SHP77 treated with DMSO at 0.1 percent for 48 hours (cell line): ENCODE measurements at regions not wholly inside any gene's neighbourhood (a gene's known extent, or its start where the extent isn't known, plus 50 kb on each side); places are given as distances from the start of the nearest gene placed in this dataset.
"Not testable (repeated sequence)": the region's sequence is repeated elsewhere in the genome, so short reads cannot be mapped to it uniquely, and the experiment has no call there.

Experiments
- DNase-seq: peaks from one replicate; lab custom pipeline; 2025; lab: John Stamatoyannopoulos, UW

- no peak for DNase-seq
These were observed 504.1 kb downstream of the NTRK3 start for GRCh38 chr15:87752250-87752951.

DNA sequence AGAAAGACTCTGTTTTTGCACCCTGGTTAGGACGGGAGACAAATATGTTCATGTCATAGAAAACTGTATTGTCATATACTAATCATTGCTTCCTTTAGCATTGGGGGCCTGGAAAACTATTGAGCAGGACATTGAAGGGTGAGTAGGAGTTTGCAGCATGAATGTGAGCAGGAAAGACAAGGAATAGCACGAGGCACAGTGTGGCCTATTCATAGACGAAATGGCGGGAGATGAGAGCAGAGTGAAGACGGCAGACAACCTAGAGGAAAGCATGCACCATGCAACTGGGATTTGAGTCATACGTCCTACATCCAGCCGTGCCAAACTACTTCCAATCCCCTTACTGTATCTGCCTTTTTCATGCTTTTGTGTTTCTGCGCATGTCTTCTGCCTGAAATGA, 508.1 kb downstream of the NTRK3 start:
- DNase-seq = no peak

DNA sequence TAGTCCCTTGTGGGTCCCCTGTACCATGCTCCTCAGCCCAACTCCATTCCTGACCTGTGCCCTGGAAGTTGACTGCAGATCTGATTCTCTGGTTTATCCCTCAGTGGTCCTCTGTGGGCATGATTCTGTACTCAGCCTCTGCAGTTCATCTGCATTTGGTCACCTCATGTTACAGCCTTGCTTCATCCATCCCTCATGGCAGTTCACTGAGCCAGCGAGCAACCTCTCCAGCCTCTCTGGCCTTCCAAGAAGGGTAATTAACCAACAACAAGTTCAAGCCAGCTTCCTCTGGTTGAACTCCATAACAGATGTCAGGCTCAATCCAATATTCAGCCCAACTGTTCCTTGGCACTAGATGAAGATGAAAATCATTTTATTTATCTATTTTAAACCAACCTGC, 509.5 kb downstream of the NTRK3 start:
- DNase-seq = no peak

DNA sequence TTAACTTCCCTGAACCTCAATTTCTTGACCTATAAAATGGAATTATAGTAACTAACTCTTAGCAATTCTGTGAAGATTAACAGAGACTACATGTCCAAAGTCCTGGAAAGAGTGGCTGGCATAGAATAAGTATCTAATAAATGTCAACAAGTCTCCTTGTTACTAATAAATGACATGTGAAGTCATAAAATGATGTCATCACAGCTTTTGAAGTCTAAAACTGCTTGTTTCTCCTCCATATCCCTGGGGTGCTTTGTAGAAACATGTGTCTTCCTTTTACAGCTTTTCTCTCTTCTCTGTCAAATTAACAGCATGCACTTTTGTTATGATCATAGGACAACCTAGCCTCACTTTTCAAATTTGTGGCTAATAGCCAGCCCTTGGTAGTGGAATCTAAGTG, 510.2 kb downstream of the NTRK3 start:
- no peak for DNase-seq

DNA sequence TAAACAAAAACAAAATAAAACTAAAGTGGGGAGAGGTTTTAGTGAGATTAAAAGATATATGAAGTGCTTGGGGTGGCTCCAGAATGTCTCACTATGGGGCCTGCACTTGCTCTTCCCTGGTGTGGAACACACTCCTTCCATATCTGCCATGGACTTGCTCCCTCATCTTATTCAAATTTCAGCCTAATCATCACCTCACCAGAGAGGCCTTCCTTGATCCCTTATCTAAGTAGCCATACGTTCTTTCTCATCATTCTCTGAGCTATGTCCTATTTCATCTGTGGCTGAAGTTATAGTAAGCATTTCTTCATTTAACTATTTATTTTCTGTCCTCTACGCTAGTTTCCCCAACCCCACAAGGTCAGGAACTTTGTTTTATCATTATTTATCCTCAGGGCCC, 511.7 kb downstream of the NTRK3 start:
- DNase-seq = no peak

GRCh38 chr15:87743562-87743961, 513.0 kb downstream of the NTRK3 start:
- DNase-seq = no peak

- DNase-seq = no peak
These were observed 515.2 kb downstream of the NTRK3 start for GRCh38 chr15:87741350-87741749.

DNA sequence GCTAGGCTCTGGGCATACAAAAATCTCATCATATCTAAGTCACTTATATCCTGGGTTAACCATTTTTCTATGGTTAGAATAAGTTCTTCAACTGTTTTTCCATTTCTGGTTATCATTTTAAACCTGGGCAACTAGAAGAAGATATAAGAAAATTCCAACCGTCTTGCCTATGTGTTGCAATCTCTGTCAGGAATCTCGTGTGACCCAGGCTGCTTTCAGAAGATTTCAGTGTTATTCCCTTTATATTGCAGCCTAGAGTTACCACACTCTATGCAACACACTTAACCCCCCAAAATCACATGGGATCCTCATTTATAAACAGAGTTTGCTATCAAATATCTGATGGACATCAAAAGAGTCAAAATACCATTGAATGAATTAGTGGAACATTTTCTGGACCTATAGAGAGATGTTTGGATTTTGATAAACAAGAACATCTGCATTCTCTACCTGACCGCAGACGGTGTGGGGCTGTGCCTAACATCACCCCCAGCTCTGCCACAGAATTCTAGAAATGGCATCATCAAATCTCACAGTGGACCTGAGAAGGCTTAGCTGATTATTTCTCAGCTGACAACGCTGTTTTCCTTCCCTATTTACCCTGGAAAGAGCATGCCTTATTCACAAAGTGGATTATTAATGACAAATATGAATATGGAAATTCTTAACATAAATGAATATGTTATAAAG, 515.7 kb downstream of the NTRK3 start:
- DNase-seq = no peak

- no peak for DNase-seq
These were observed 516.7 kb downstream of the NTRK3 start for GRCh38 chr15:87739866-87740265.

DNA sequence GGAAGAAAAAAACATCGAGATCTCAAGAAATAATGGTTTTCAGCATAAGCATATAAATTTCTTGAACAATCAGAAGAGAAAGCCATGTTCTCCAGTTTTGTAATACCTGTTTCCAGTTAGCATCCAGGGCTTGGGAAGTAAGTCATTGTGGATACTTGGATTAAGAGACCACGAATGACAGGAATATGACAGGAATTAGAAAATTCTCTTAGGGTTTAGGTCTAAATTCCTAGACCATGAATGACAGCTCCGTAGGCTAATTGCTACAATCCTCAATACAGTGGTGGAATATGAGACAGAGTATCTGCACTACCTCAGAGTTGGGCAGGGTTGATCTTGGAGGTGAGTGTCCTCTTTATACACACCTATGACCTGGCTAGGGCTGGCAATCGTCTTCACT, 517.5 kb downstream of the NTRK3 start:
- no peak for DNase-seq

DNA sequence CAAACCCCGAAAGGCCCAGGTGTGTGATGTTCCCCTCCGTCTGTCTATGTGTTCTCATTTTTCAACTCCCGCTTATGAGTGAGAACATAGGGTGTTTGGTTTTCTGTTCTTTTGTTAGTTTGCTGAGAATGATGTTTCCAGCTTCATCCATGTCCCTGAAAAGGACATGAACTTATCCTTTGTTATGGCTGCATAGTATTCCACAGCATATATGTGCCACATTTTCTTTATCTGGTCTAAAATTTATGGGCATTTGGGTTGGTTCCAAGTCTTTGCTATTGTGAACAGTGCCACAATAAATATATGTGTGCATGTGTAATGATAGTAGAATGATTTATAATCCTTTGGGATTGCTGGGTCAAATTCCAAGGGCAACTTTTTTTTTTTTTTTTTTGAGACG, 519.1 kb downstream of the NTRK3 start:
- DNase-seq = not testable (repeated sequence)

GRCh38 chr15:87736891-87737389, 519.6 kb downstream of the NTRK3 start:
- no peak for DNase-seq

GRCh38 chr15:87736401-87736800, 520.1 kb downstream of the NTRK3 start:
- no peak for DNase-seq

- DNase-seq = no peak
These were observed 521.0 kb downstream of the NTRK3 start for GRCh38 chr15:87735522-87735921.

GRCh38 chr15:87734571-87735373, 521.8 kb downstream of the NTRK3 start:
- no peak for DNase-seq

GRCh38 chr15:87733977-87734376, 522.6 kb downstream of the NTRK3 start:
- DNase-seq = no peak

DNA sequence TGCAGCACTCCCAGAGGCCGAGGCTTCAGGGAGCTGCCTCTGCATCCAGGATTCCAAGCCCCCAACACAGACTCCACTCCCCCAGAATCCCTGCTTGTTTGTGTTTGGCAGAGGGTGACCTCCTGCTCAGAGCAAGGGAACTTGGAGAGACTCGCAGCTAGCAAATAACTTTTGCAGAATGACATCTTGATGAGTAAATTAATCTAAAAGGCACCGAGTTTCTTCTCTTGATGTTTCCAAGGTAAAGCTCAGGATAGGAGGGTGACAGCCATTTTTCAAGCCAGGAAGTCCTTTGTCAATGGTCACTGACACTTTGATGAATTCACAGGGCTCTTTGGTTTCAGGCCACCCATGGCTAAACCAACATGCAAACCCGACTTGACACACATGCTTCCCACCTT, 523.0 kb downstream of the NTRK3 start:
- no peak for DNase-seq

DNA sequence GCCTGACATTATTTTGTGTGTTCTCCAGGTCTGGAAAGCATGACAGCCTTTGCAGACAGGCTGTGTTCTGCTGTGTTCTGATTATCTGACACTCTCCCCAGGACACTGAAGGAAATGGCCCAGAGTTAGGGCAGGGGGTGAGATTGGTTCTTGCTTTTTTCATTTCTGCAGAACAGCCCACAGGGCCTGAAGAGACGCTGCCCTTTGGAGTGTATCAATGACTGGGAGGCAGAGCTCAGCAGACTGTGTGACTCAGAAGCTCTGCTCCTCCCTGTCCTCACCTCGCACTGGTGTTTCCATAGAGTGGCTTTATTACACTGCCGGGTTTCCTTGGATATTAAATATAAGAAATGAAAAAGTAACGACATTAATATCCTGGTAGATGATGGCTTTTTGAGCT, 523.6 kb downstream of the NTRK3 start:
- no peak for DNase-seq

DNA sequence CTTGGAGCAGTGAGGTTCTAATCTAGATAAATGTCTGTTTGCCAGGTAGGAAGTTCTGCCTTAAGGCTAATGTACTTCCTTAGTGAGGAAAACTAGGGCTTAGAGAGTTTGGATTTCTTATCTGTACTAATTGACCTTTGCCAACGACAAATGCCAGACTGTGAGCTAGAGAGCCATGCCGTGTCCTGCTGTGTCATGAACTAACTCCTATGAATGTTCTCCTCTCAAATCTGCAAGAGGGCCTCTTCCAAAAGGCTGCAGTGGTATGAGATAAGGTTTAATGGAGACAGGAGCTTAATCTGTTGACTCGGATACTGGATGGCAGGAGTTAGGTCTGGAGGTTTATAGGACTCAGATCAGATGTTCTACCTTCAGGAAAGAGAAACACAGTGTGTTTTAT, 524.9 kb downstream of the NTRK3 start:
- DNase-seq = no peak

GRCh38 chr15:87730706-87731105, 525.8 kb downstream of the NTRK3 start:
- no peak for DNase-seq

- DNase-seq = no peak
These were observed 527.5 kb downstream of the NTRK3 start for GRCh38 chr15:87728998-87729397.

DNA sequence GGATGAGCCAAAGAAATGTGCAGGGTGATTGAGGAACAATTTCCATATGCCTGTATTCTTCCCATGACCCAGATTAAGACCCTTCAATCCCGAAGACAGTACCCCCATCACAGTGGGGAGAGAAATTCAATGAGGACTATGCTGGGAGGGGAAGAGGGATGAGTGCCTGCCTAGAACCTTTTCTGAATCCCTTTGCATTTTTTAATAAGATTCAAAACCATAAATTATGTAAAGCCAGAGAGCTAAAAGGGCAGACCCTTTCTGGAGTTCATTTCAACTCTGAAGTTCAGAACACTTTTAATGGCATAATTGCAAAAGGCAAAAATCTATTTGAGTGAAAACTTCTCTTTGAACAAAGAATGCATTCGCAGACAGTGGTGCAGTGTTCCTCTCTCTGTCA, 529.5 kb downstream of the NTRK3 start:
- DNase-seq = no peak

DNA sequence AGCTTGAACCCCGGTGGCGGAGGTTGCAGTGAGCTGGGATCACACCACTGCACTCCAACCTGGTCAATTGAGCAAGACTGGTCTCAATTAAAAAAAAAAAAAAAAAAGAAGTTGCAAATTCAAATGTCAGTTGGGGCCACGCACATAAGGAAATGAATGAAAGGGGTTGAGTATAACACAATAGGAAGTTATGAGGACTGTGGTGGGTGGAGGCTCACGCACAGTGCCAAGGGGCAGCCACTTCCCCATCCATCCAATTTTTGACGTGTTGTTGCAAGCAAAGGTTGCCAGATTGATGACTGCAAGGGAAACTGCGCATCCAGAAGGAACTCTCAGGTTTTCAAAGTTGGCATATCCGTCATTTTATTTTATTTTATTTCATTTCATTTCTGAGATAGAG, 532.2 kb downstream of the NTRK3 start:
- no peak for DNase-seq
